ENCODE measurements at regions not wholly inside any gene's neighbourhood (a gene's known extent, or its start where the extent isn't known, plus 50 kb on each side); places are given as distances from the start of the nearest gene placed in this dataset.

DNA sequence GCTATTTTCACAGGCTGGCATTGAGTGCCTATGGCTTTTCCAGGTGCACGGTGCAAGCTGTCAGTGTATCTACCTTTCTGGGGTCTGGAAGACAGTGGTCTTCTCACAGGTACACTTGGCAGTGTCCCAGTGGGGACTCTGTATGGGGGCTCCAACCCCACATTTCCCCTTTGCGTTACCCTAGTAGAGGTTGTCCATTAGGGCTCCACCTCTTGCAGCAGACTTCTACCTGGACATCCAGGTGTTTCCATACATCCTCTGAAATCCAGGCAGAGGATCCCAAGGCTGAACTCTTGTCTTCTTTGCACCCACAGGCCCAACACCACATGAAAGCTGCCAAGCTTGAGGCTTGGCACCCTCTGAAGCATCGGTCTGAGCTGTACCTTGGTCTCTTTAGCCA lies 735.7 kb upstream of the INTU start:
- TF ChIP-seq, protein P1, sequence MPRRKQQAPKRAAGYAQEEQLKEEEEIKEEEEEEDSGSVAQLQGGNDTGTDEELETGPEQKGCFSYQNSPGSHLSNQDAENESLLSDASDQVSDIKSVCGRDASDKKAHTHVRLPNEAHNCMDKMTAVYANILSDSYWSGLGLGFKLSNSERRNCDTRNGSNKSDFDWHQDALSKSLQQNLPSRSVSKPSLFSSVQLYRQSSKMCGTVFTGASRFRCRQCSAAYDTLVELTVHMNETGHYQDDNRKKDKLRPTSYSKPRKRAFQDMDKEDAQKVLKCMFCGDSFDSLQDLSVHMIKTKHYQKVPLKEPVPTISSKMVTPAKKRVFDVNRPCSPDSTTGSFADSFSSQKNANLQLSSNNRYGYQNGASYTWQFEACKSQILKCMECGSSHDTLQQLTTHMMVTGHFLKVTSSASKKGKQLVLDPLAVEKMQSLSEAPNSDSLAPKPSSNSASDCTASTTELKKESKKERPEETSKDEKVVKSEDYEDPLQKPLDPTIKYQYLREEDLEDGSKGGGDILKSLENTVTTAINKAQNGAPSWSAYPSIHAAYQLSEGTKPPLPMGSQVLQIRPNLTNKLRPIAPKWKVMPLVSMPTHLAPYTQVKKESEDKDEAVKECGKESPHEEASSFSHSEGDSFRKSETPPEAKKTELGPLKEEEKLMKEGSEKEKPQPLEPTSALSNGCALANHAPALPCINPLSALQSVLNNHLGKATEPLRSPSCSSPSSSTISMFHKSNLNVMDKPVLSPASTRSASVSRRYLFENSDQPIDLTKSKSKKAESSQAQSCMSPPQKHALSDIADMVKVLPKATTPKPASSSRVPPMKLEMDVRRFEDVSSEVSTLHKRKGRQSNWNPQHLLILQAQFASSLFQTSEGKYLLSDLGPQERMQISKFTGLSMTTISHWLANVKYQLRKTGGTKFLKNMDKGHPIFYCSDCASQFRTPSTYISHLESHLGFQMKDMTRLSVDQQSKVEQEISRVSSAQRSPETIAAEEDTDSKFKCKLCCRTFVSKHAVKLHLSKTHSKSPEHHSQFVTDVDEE (CRISPR knock-in tag; IDR thresholded peaks at IDR 0.05): no peak
- TF ChIP-seq ZNF565 (CRISPR knock-in tag; conservative IDR thresholded peaks at IDR 0.05; ENCODE audit: low read depth) (no peak), ZNF8 (CRISPR knock-in tag; IDR thresholded peaks at IDR 0.05) (no peak), TCF4 (CRISPR knock-in tag; IDR thresholded peaks at IDR 0.05; ENCODE audit: borderline replicate concordance) (no peak), ZC3H10 (CRISPR knock-in tag; IDR thresholded peaks at IDR 0.05) (no peak), ZFP3 (CRISPR knock-in tag; IDR thresholded peaks at IDR 0.05) (no peak), ARNTL (CRISPR knock-in tag; IDR thresholded peaks at IDR 0.05; ENCODE audit: borderline replicate concordance, low read depth) (no peak), ZNF70 (CRISPR knock-in tag; IDR thresholded peaks at IDR 0.05) (no peak)
- TF ChIP-seq, protein P2, sequence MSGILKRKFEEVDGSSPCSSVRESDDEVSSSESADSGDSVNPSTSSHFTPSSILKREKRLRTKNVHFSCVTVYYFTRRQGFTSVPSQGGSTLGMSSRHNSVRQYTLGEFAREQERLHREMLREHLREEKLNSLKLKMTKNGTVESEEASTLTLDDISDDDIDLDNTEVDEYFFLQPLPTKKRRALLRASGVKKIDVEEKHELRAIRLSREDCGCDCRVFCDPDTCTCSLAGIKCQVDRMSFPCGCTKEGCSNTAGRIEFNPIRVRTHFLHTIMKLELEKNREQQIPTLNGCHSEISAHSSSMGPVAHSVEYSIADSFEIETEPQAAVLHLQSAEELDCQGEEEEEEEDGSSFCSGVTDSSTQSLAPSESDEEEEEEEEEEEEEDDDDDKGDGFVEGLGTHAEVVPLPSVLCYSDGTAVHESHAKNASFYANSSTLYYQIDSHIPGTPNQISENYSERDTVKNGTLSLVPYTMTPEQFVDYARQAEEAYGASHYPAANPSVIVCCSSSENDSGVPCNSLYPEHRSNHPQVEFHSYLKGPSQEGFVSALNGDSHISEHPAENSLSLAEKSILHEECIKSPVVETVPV (CRISPR knock-in tag; IDR thresholded peaks at IDR 0.05): no peak
- TF ChIP-seq, protein P3, sequence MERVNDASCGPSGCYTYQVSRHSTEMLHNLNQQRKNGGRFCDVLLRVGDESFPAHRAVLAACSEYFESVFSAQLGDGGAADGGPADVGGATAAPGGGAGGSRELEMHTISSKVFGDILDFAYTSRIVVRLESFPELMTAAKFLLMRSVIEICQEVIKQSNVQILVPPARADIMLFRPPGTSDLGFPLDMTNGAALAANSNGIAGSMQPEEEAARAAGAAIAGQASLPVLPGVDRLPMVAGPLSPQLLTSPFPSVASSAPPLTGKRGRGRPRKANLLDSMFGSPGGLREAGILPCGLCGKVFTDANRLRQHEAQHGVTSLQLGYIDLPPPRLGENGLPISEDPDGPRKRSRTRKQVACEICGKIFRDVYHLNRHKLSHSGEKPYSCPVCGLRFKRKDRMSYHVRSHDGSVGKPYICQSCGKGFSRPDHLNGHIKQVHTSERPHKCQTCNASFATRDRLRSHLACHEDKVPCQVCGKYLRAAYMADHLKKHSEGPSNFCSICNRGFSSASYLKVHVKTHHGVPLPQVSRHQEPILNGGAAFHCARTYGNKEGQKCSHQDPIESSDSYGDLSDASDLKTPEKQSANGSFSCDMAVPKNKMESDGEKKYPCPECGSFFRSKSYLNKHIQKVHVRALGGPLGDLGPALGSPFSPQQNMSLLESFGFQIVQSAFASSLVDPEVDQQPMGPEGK (CRISPR knock-in tag; IDR thresholded peaks at IDR 0.05; ENCODE audit: borderline replicate concordance): no peak
- TF ChIP-seq, protein P4, sequence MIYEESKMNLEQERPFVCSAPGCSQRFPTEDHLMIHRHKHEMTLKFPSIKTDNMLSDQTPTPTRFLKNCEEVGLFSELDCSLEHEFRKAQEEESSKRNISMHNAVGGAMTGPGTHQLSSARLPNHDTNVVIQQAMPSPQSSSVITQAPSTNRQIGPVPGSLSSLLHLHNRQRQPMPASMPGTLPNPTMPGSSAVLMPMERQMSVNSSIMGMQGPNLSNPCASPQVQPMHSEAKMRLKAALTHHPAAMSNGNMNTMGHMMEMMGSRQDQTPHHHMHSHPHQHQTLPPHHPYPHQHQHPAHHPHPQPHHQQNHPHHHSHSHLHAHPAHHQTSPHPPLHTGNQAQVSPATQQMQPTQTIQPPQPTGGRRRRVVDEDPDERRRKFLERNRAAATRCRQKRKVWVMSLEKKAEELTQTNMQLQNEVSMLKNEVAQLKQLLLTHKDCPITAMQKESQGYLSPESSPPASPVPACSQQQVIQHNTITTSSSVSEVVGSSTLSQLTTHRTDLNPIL (CRISPR knock-in tag; IDR thresholded peaks at IDR 0.05; ENCODE audit: low read depth): no peak
